ENCODE measurements at regions not wholly inside any gene's neighbourhood (a gene's known extent, or its start where the extent isn't known, plus 50 kb on each side); places are given as distances from the start of the nearest gene placed in this dataset.

GRCh38 chr14:40909906-40910305 is 696.8 kb upstream of the LRFN5 start:
- ChIA-PET CTCF (no interaction called here), POLR2A (ENCODE audit: unreplicated experiment) (no interaction called here)
- peaks cover under 1% of the 10 kb centered on the region; the same call in 1 of the 2 replicates for H3K27me3 ChIP-seq (ENCODE audit: low read length)
- ATAC-seq (no peak), DNase-seq (no peak)
- BruUV-seq (replicated peaks): no TSS peak
- no peak overlapping the region for H3K27ac ChIP-seq (ENCODE audit: low read length)
- H3F3A ChIP-seq (ENCODE audit: low read length, unreplicated experiment): no peaks in the 10 kb centered on the region
- H3K9me2 ChIP-seq (replicated peaks; ENCODE audit: low read length): no peaks in the 10 kb centered on the region
- no peaks in the 10 kb centered on the region for H4K20me1 ChIP-seq (ENCODE audit: low read length)
- no peaks in the 10 kb centered on the region for H3K36me3 ChIP-seq (ENCODE audit: low read depth, low read length)
- intact Hi-C loops (cut with micrococcal nuclease): no loop called here
- no peak overlapping the region for H3K4me2 ChIP-seq (ENCODE audit: low read length)
- H3K9ac ChIP-seq (ENCODE audit: low read length): no peak overlapping the region
- no peak for TF ChIP-seq CTCF (conservative IDR thresholded peaks at IDR 0.05; ENCODE audit: low read depth, low read length)
- no peak for TF ChIP-seq EZH2phosphoT487 (IDR thresholded peaks at IDR 0.05; ENCODE audit: borderline replicate concordance, low read length)
- no peaks in the 10 kb centered on the region for H3K79me2 ChIP-seq (ENCODE audit: low read length)
- H2AFZ ChIP-seq (ENCODE audit: low read length): no peak overlapping the region
- H3K9me3 ChIP-seq (ENCODE audit: low read length): no peaks in the 10 kb centered on the region
- no peak overlapping the region for H3K4me3 ChIP-seq (ENCODE audit: low read length)
- no peaks in the 10 kb centered on the region for H3K4me1 ChIP-seq (ENCODE audit: insufficient read depth, low read length)

GRCh38 chr14:40903709-40904108 is 703.0 kb upstream of the LRFN5 start:
- Histone ChIP-seq H2AFZ (ENCODE audit: low read length) (no peak overlapping the region), H3K36me3 (ENCODE audit: low read depth, low read length) (no peaks in the 10 kb centered on the region), H3F3A (ENCODE audit: low read length, unreplicated experiment) (no peaks in the 10 kb centered on the region), H3K4me1 (ENCODE audit: insufficient read depth, low read length) (no peaks in the 10 kb centered on the region), H3K4me3 (ENCODE audit: low read length) (no peak overlapping the region), H3K9me2 (replicated peaks; ENCODE audit: low read length) (no peaks in the 10 kb centered on the region), H4K20me1 (ENCODE audit: low read length) (no peaks in the 10 kb centered on the region), H3K4me2 (ENCODE audit: low read length) (no peak overlapping the region), H3K9ac (ENCODE audit: low read length) (no peak overlapping the region), H3K9me3 (ENCODE audit: low read length) (no peaks in the 10 kb centered on the region), H3K27me3 (ENCODE audit: low read length) (no peaks in the 10 kb centered on the region), H3K27ac (ENCODE audit: low read length) (no peak overlapping the region), H3K79me2 (ENCODE audit: low read length) (no peaks in the 10 kb centered on the region)
- ChIA-PET CTCF (no interaction called here), POLR2A (ENCODE audit: unreplicated experiment) (no interaction called here)
- no peak for DNase-seq
- intact Hi-C loops (cut with micrococcal nuclease): no loop called here
- no TSS peak for BruUV-seq (replicated peaks)
- TF ChIP-seq EZH2 (IDR thresholded peaks at IDR 0.05; ENCODE audit: low read length, unreplicated experiment) (no peak), CTCF (conservative IDR thresholded peaks at IDR 0.05; ENCODE audit: low read depth, low read length) (no peak), EZH2phosphoT487 (IDR thresholded peaks at IDR 0.05; ENCODE audit: borderline replicate concordance, low read length) (no peak)
- ATAC-seq: no peak

DNA sequence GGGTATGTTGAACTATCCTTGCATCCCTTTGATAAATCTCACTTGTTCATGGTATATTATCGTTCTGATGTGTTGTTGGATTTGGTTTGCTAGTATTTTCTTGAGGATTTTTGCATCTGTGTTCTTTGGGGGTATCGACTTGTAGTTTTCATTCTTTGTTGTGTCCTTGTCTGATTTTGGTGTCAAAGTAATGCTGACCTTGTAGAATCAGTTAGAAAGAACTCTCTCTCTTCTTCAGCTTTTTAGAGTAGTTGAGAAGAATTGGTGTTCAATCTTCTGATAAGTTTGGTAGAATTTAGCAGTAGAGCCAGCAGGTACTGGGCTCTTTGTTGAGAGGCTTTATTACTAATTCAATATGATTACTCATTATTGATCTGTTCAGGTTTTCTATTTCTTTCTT is 707.2 kb upstream of the LRFN5 start:
- no peaks in the 10 kb centered on the region for H3K9me2 ChIP-seq (replicated peaks; ENCODE audit: low read length)
- intact Hi-C loops (cut with micrococcal nuclease): no loop called here
- POLR2A ChIA-PET (ENCODE audit: unreplicated experiment): no interaction called here

More for the DNA sequence above, 707.2 kb upstream of the LRFN5 start:
- DNase-seq (no peak), ATAC-seq (no peak)
- CTCF ChIA-PET: no interaction called here
- Histone ChIP-seq H3K27me3 (ENCODE audit: low read length) (no peaks in the 10 kb centered on the region), H3K9ac (ENCODE audit: low read length) (no peak overlapping the region), H3K36me3 (ENCODE audit: low read depth, low read length) (no peaks in the 10 kb centered on the region), H3K4me1 (ENCODE audit: insufficient read depth, low read length) (no peaks in the 10 kb centered on the region), H3K4me2 (ENCODE audit: low read length) (no peak overlapping the region), H3F3A (ENCODE audit: low read length, unreplicated experiment) (no peaks in the 10 kb centered on the region), H3K27ac (ENCODE audit: low read length) (no peak overlapping the region), H3K9me3 (ENCODE audit: low read length) (no peaks in the 10 kb centered on the region), H3K4me3 (ENCODE audit: low read length) (no peak overlapping the region), H2AFZ (ENCODE audit: low read length) (no peak overlapping the region), H3K79me2 (ENCODE audit: low read length) (no peaks in the 10 kb centered on the region), H4K20me1 (ENCODE audit: low read length) (no peaks in the 10 kb centered on the region)
- no TSS peak for BruUV-seq (replicated peaks)
- TF ChIP-seq EZH2phosphoT487 (IDR thresholded peaks at IDR 0.05; ENCODE audit: borderline replicate concordance, low read length) (no peak), CTCF (conservative IDR thresholded peaks at IDR 0.05; ENCODE audit: low read depth, low read length) (no peak), EZH2 (IDR thresholded peaks at IDR 0.05; ENCODE audit: low read length, unreplicated experiment) (no peak)
